ENCODE measurements at regions not wholly inside any gene's neighbourhood (a gene's known extent, or its start where the extent isn't known, plus 50 kb on each side); places are given as distances from the start of the nearest gene placed in this dataset.

GRCh38 chr12:29041621-29042020, 107.5 kb upstream of the FAR2 start:
- TF ChIP-seq CTCF (IDR thresholded peaks at IDR 0.05), result no peak

GRCh38 chr12:29043069-29043468, 106.0 kb upstream of the FAR2 start:
- no peak for TF ChIP-seq CTCF (IDR thresholded peaks at IDR 0.05)

GRCh38 chr12:29044799-29045198, 104.3 kb upstream of the FAR2 start:
- no peak for TF ChIP-seq CTCF (IDR thresholded peaks at IDR 0.05)

- TF ChIP-seq CTCF (IDR thresholded peaks at IDR 0.05), result no peak
These were observed 100.3 kb upstream of the FAR2 start for GRCh38 chr12:29048787-29049186.

GRCh38 chr12:29050503-29050902, 98.6 kb upstream of the FAR2 start:
- no peak for TF ChIP-seq CTCF (IDR thresholded peaks at IDR 0.05)

- no peak for TF ChIP-seq CTCF (IDR thresholded peaks at IDR 0.05)
These were observed 97.9 kb upstream of the FAR2 start for GRCh38 chr12:29051221-29051620.

- no peak for TF ChIP-seq CTCF (IDR thresholded peaks at IDR 0.05)
These were observed 95.5 kb upstream of the FAR2 start for GRCh38 chr12:29053567-29053966.

GRCh38 chr12:29054858-29055663, 94.0 kb upstream of the FAR2 start:
- no peak for TF ChIP-seq CTCF (IDR thresholded peaks at IDR 0.05)

Data from LNCAP (cell line).